Trophoblast cell (in vitro differentiated cells and primary cell): ENCODE measurements at regions not wholly inside any gene's neighbourhood (a gene's known extent, or its start where the extent isn't known, plus 50 kb on each side); places are given as distances from the start of the nearest gene placed in this dataset.

Source experiments
- DNase-seq, 2 donors: peaks; one replicate each; pipeline ENCODE4 v3.0.0-alpha.2; 2016
- H2AFZ ChIP-seq: 2 replicates; pipeline ENCODE4 v1.6.1; 2013; ENCODE audit warnings: low read length, moderate library complexity, mild to moderate bottlenecking; ENCODE audit not compliant: insufficient read depth, poor library complexity
- H2AK5ac ChIP-seq: 2 replicates; pipeline ENCODE4 v1.6.1; 2013; ENCODE audit warnings: mild to moderate bottlenecking, low read length
- H2BK120ac ChIP-seq: 2 replicates; pipeline ENCODE4 v1.6.1; 2013; ENCODE audit warnings: low read length, mild to moderate bottlenecking, moderate library complexity; ENCODE audit not compliant: insufficient read depth, poor library complexity
- H2BK12ac ChIP-seq: 2 replicates; pipeline ENCODE4 v1.6.1; 2013; ENCODE audit warnings: mild to moderate bottlenecking, low read length, moderate library complexity
- H2BK5ac ChIP-seq: 2 replicates; pipeline ENCODE4 v1.6.1; 2013; ENCODE audit warnings: low read length, low read depth, moderate library complexity, mild to moderate bottlenecking; ENCODE audit not compliant: poor library complexity
- H3K14ac ChIP-seq: 2 replicates; pipeline ENCODE4 v1.6.1; 2013; ENCODE audit warnings: mild to moderate bottlenecking, low read length
- H3K18ac ChIP-seq: 2 replicates; pipeline ENCODE4 v1.6.1; 2013; ENCODE audit warnings: mild to moderate bottlenecking, low read length
- H3K23ac ChIP-seq: 2 replicates; pipeline ENCODE4 v1.6.1; 2013; ENCODE audit warnings: low read length
- H3K27ac ChIP-seq: 2 replicates; pipeline ENCODE4 v1.5.1; 2013; ENCODE audit warnings: low read depth, mild to moderate bottlenecking, inconsistent platforms, low read length, moderate library complexity
- H3K27me3 ChIP-seq: 2 replicates; pipeline ENCODE4 v1.6.1; 2013; ENCODE audit warnings: inconsistent platforms, mild to moderate bottlenecking, low read length, moderate library complexity; ENCODE audit not compliant: insufficient read depth
- H3K36me3 ChIP-seq, 2 experiments: 1 replicate in 1 of 2; 2 replicates in 1 of 2; pipeline ENCODE4 v1.6.1; 2013; ENCODE audit warnings: low read length in 2 of 2, mild to moderate bottlenecking in 2 of 2, moderate library complexity in 1 of 2; ENCODE audit not compliant: insufficient read depth in 2 of 2, control insufficient read depth in 1 of 2
- H3K4ac ChIP-seq: 2 replicates; pipeline ENCODE4 v1.6.1; 2013; ENCODE audit warnings: low read depth, mild to moderate bottlenecking, low read length, moderate library complexity
- H3K4me1 ChIP-seq, 2 experiments: 1 replicate in 1 of 2; 2 replicates in 1 of 2; pipeline ENCODE4 v1.6.1; 2013; ENCODE audit warnings: low read length in 2 of 2, mild to moderate bottlenecking in 2 of 2, moderate library complexity in 1 of 2; ENCODE audit not compliant: insufficient read depth in 2 of 2, control insufficient read depth in 1 of 2
- H3K4me2 ChIP-seq: 2 replicates; pipeline ENCODE4 v1.6.1; 2013; ENCODE audit warnings: inconsistent platforms, mild to moderate bottlenecking, low read length, moderate library complexity
- H3K4me3 ChIP-seq: 2 replicates; pipeline ENCODE4 v1.5.1; 2013; ENCODE audit warnings: mild to moderate bottlenecking, low read depth, low read length, inconsistent platforms
- H3K79me1 ChIP-seq: one replicate; pipeline ENCODE4 v1.6.1; 2013; ENCODE audit warnings: low read length
- H3K79me2 ChIP-seq: 2 replicates; pipeline ENCODE4 v1.6.1; 2013; ENCODE audit warnings: low read length, mild to moderate bottlenecking; ENCODE audit not compliant: control insufficient read depth, insufficient read depth, poor library complexity
- H3K9ac ChIP-seq: 2 replicates; pipeline ENCODE4 v1.6.1; 2013; ENCODE audit warnings: mild to moderate bottlenecking, low read length
- H3K9me3 ChIP-seq: 2 replicates; pipeline ENCODE4 v1.6.1; 2013; ENCODE audit warnings: low read depth, mild to moderate bottlenecking, control low read depth, inconsistent platforms, low read length; ENCODE audit not compliant: insufficient read depth
- H4K12ac ChIP-seq: 2 replicates; pipeline ENCODE4 v1.6.1; 2013; ENCODE audit warnings: low read depth, mild to moderate bottlenecking, low read length, moderate library complexity
- H4K8ac ChIP-seq: 2 replicates; pipeline ENCODE4 v1.6.1; 2013; ENCODE audit warnings: low read depth, mild to moderate bottlenecking, low read length, moderate library complexity
- H4K91ac ChIP-seq: one replicate; pipeline ENCODE4 v1.6.1; 2013; ENCODE audit warnings: low read depth, mild to moderate bottlenecking, low read length, moderate library complexity
- WGBS: extraction: QIAGEN DNeasy Blood & Tissue Kit; methylation state at CpG from one replicate; pipeline ENCODE4 v1.1.7; 2013; ENCODE audit warnings: missing lambda C conversion rate; ENCODE audit not compliant: insufficient read length, insufficient coverage; ENCODE audit errors: extremely low coverage; 5-methylcytosine and 5-hydroxymethylcytosine counted together

GRCh38 chr6:127641905-127642304 lies 64.9 kb downstream of the C6orf58 start:
- H2BK120ac ChIP-seq = no peak overlapping the region
- H4K91ac ChIP-seq = no peak overlapping the region
- no peak overlapping the region for H3K4me2 ChIP-seq
- no peak overlapping the region for H3K14ac ChIP-seq
- no peak overlapping the region for H3K23ac ChIP-seq
- no peak overlapping the region for H3K27ac ChIP-seq
- H3K4me3 ChIP-seq = no peak overlapping the region
- no peak overlapping the region for H3K4ac ChIP-seq
- H3K36me3 ChIP-seq = no peaks in the 10 kb centered on the region
- WGBS = no CpG with 5 or more reads among the region's 7 CpGs
- H3K79me1 ChIP-seq = no peaks in the 10 kb centered on the region
- H4K8ac ChIP-seq = no peak overlapping the region
- H2BK12ac ChIP-seq = no peak overlapping the region
- no peaks in the 10 kb centered on the region for H3K27me3 ChIP-seq
- H3K4me1 ChIP-seq = no peaks in the 10 kb centered on the region
- H2AFZ ChIP-seq = no peak overlapping the region
- H3K79me2 ChIP-seq = no peaks in the 10 kb centered on the region
- no peaks in the 10 kb centered on the region for H3K9me3 ChIP-seq
- no peak overlapping the region for H3K9ac ChIP-seq
- H3K18ac ChIP-seq = no peak overlapping the region
- no peak overlapping the region for H2AK5ac ChIP-seq
- peak; percentile 1 to 62 for DNase-seq
- no peak overlapping the region for H4K12ac ChIP-seq
- no peak overlapping the region for H2BK5ac ChIP-seq
